Progenitor cell of endocrine pancreas (in vitro differentiated cells): ENCODE measurements at regions not wholly inside any gene's neighbourhood (a gene's known extent, or its start where the extent isn't known, plus 50 kb on each side); places are given as distances from the start of the nearest gene placed in this dataset.

Source experiments
- DNase-seq: peaks from one replicate; pipeline ENCODE4 v3.0.0; 2021; ENCODE audit warnings: low spot score; ENCODE audit not compliant: unreplicated experiment
- H3K27ac Mint-ChIP-seq: 2 replicates; pipeline ENCODE4 v1.8.0; 2021; ENCODE audit warnings: mild to moderate bottlenecking, moderate library complexity, mixed read lengths
- H3K27me3 Mint-ChIP-seq: 2 replicates; pipeline ENCODE4 v1.8.0; 2021; ENCODE audit warnings: mixed read lengths
- H3K36me3 Mint-ChIP-seq: 2 replicates; pipeline ENCODE4 v1.8.0; 2022; ENCODE audit warnings: mixed read lengths; ENCODE audit not compliant: insufficient read depth
- H3K4me1 Mint-ChIP-seq: 2 replicates; pipeline ENCODE4 v1.8.0; 2021; ENCODE audit warnings: low read depth, mixed read lengths
- H3K4me3 Mint-ChIP-seq: 2 replicates; pipeline ENCODE4 v1.8.0; 2021; ENCODE audit warnings: low read depth, mild to moderate bottlenecking, moderate library complexity, mixed read lengths
- H3K9me3 Mint-ChIP-seq: 2 replicates; pipeline ENCODE4 v1.8.0; 2021; ENCODE audit warnings: low read depth, mixed read lengths
- CTCF ChIP-seq: fragments of 200-600 bp; sonication (generic); IDR thresholded peaks from one replicate; pipeline ENCODE4 v1.5.0; 2021; ENCODE audit warnings: antibody characterized with exemption, mild to moderate bottlenecking; ENCODE audit not compliant: unreplicated experiment

- no peak for DNase-seq
- no peak for TF ChIP-seq CTCF
- H3K27ac Mint-ChIP-seq, result no peak overlapping the region
- H3K4me1 Mint-ChIP-seq, result peaks cover 2% of the 10 kb centered on the region
- H3K27me3 Mint-ChIP-seq, result no peaks in the 10 kb centered on the region
- H3K36me3 Mint-ChIP-seq, result no peaks in the 10 kb centered on the region
- H3K9me3 Mint-ChIP-seq, result peaks cover 18% of the 10 kb centered on the region
- H3K4me3 Mint-ChIP-seq, result no peak overlapping the region
These were observed 1078.1 kb upstream of the IGFBP7 start for GRCh38 chr4:58188316-58188715.

GRCh38 chr4:58175024-58175423, 1064.8 kb upstream of the IGFBP7 start:
- Mint-ChIP-seq H3K4me1 (no peaks in the 10 kb centered on the region), H3K27ac (no peak overlapping the region), H3K4me3 (no peak overlapping the region), H3K27me3 (no peaks in the 10 kb centered on the region), H3K9me3 (peaks cover 5% of the 10 kb centered on the region), H3K36me3 (no peaks in the 10 kb centered on the region)
- TF ChIP-seq CTCF, result no peak
- DNase-seq, result no peak

GRCh38 chr4:58166490-58166889, 1056.3 kb upstream of the IGFBP7 start:
- no peak for TF ChIP-seq CTCF
- no peak for DNase-seq
- no peaks in the 10 kb centered on the region for H3K36me3 Mint-ChIP-seq
- H3K27ac Mint-ChIP-seq, result no peak overlapping the region
- no peaks in the 10 kb centered on the region for H3K27me3 Mint-ChIP-seq
- H3K9me3 Mint-ChIP-seq, result peaks cover 4% of the 10 kb centered on the region
- H3K4me1 Mint-ChIP-seq, result peaks cover 10% of the 10 kb centered on the region
- no peak overlapping the region for H3K4me3 Mint-ChIP-seq

DNA sequence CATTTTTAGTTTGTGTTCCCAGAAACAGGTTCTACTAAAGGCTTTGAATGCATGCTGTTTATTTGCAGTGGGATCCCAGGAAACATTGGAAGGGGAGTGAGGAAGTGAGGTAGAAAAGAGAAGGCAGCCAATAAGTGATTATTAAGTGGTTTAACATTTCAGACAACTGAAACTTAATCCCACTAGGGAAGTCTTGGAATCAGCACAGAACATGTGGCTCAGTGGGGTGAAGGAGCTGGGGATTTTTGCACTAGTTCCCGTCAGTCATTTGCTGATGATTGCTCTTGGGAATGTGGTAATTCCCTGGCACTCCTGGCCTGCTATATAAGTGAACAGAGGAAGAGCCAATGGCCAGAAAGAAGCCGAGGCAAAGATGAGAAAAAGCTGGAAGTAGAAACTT, 1053.0 kb upstream of the IGFBP7 start:
- no peaks in the 10 kb centered on the region for H3K36me3 Mint-ChIP-seq
- no peak for TF ChIP-seq CTCF
- H3K9me3 Mint-ChIP-seq, result no peaks in the 10 kb centered on the region
- no peaks in the 10 kb centered on the region for H3K27me3 Mint-ChIP-seq
- H3K27ac Mint-ChIP-seq, result no peak overlapping the region
- H3K4me1 Mint-ChIP-seq, result peaks cover 5% of the 10 kb centered on the region
- DNase-seq, result no peak
- no peak overlapping the region for H3K4me3 Mint-ChIP-seq

DNA sequence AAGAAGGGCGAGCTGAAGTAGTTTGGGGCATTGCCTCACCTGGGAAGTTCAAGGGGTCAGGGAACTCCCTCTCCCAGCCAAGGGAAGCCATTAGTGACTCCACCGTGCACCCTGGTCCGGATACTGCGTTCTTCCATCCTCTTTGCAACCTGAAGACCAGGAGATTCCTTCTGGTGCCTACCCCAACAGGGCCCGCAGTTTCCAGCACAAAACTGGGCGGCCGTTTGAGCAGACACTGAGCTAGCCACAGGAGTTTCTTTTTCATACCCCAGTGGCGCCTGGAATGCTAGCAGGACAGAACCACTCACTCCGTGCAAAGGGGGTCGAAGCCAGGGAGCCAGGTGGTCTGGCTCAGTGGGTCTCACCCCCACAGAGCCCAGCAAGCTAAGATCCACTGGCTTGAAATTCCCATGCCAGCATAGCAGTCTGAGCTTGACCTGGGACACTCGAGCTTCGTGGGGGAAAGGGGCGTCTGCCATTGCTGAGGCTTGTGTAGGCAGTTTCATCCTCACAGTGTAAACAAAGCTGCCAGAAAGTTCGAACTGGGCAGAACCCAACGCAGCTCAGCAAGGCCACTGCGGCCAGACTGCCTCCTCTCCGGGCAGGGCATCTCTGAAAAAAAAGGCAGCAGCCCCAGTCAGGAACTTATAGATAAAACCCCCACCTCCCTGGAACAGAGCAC, 1039.4 kb upstream of the IGFBP7 start:
- no peak for DNase-seq
- no peak overlapping the region for H3K4me3 Mint-ChIP-seq
- no peak for TF ChIP-seq CTCF
- no peak overlapping the region for H3K27ac Mint-ChIP-seq
- H3K36me3 Mint-ChIP-seq, result no peaks in the 10 kb centered on the region
- H3K9me3 Mint-ChIP-seq, result peaks cover 3% of the 10 kb centered on the region
- no peaks in the 10 kb centered on the region for H3K27me3 Mint-ChIP-seq
- no peaks in the 10 kb centered on the region for H3K4me1 Mint-ChIP-seq
